ENCODE measurements at regions not wholly inside any gene's neighbourhood (a gene's known extent, or its start where the extent isn't known, plus 50 kb on each side); places are given as distances from the start of the nearest gene placed in this dataset.
A peak's percentile ranks its signal among the peaks of the same experiment; 100 is the strongest.
"Not testable (repeated sequence)": the region's sequence is repeated elsewhere in the genome, so short reads cannot be mapped to it uniquely, and the experiment has no call there.

DNA sequence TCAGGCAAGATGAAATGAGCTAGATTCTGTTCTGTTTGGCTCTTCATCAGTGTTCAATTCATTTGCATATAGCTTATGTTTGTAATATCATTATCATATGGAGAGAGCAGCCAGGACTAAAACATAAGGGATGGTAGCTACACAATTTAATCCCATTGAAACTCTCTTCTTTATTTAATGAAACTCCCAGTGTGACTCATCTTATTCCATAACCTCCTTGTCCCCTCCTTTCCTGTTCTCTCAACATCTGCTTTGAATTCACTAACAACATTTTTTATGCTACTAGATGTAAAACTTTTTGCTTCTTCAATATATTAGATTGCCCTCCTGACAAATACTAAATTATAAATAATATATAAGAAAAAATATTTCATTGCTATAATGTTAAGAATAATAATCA, 1823.4 kb downstream of the MAT2B start:
- DNase-seq: no peak

DNA sequence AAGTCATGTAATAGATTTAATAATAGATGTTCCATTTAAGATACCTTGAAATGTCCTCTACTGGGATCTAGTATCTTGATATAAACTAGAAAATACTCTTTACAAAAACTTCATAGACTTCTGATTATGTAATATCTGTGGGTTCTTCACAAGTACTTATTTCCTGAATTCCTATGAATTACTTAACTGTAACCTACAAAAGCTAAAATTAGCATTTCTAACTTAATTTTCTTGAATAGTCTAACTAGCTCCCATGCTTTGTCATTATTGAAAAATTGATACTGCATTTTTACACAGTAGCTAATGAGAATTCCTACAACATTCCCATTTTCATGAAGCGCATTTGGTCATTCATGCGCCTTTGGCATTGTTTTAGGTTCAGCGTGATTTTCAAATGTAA, 1828.2 kb downstream of the MAT2B start:
- DNase-seq: no peak

DNA sequence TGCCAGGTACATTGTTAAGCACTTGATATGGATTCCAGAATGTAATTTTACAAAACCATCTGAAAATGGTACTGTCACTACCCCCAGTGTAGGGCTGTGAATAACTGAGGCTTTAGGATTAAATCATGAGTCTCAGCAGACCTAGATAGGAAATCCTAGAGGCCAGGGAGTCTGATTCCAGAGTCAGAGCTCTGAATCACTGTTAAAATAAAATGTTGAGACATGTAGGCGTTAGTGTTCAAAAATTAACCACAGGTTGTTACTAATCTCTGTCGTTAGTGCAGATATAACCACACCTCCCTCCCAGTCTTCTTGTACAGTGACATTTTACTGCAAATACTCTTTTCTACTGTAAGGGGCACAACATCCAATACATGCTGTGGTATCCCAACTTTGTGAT, 1828.8 kb downstream of the MAT2B start:
- peak; percentile 24 for DNase-seq

DNA sequence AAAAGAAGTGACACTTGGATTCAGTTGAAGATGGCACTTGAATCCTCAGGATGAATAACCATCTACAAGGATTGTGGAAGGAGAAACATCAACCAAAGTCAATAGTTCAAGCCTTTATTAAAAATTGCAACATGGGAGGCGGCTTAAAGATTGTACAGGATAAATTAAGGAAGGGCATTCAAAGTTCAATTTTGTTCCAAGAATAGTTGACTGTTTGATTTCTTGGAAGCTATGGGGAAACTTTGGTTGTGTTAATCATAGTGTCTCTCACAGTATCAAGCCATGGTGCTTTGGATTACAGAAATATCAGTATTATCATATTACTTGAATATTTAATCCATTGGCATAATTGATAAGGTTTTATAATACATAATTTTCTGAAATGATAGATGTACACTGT, 1844.3 kb downstream of the MAT2B start:
- DNase-seq: no peak

GRCh38 chr5:165351342-165351741, 1845.9 kb downstream of the MAT2B start:
- no peak for DNase-seq

GRCh38 chr5:165360366-165360765, 1854.9 kb downstream of the MAT2B start:
- DNase-seq: no peak

GRCh38 chr5:165360784-165361542, 1855.5 kb downstream of the MAT2B start:
- DNase-seq: no peak

- DNase-seq: no peak
Measured at GRCh38 chr5:165370233-165370632, 1864.8 kb downstream of the MAT2B start.

- DNase-seq: no peak
Measured at GRCh38 chr5:165370794-165371193, 1865.4 kb downstream of the MAT2B start.

DNA sequence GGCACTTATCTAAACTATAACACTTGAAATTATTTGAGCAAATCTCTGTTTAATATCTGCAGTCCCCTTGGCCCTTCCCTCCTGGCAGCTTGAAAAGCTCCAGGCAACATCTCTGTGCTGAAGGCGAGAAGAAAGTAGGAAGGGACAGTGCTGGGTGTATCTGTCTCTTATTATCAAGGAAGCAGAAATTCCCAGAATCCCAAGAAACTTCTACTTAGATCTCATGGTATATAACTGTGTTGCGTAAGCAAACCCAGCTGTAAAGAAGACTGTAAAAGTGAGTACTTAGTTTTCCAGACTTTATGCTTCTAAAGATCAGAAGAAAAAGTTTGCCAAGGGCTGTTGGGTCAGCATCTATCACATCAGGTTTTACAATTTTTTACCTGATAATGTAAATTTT, 1869.8 kb downstream of the MAT2B start:
- no peak for DNase-seq

- no peak for DNase-seq
Measured at GRCh38 chr5:165393839-165394238, 1888.4 kb downstream of the MAT2B start.

GRCh38 chr5:165397516-165397915, 1892.1 kb downstream of the MAT2B start:
- no peak for DNase-seq

- DNase-seq: no peak
Measured at GRCh38 chr5:165400086-165400485, 1894.7 kb downstream of the MAT2B start.

DNA sequence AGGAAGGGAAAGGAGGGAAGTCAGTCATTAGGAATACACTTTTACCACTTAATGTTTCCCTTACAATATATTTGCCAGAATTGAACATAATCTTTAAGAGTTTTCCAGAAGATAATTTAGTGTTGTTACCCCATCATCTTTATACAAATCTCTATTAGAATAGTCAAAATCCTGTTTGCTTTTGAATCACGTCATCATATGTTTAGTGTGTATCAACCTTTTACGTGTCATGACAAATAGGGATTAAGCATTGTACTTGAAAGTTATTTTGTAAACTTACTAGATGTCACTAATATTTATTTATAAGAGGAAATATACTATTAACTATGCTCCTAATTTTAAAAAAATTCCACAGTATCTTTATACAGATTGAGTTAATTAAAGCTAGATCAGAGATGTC, 1899.5 kb downstream of the MAT2B start:
- DNase-seq: no peak

GRCh38 chr5:165405340-165405739, 1899.9 kb downstream of the MAT2B start:
- DNase-seq: no peak

- no peak for DNase-seq
Measured at GRCh38 chr5:165407352-165407751, 1901.9 kb downstream of the MAT2B start.

GRCh38 chr5:165410476-165410875, 1905.1 kb downstream of the MAT2B start:
- DNase-seq: no peak

DNA sequence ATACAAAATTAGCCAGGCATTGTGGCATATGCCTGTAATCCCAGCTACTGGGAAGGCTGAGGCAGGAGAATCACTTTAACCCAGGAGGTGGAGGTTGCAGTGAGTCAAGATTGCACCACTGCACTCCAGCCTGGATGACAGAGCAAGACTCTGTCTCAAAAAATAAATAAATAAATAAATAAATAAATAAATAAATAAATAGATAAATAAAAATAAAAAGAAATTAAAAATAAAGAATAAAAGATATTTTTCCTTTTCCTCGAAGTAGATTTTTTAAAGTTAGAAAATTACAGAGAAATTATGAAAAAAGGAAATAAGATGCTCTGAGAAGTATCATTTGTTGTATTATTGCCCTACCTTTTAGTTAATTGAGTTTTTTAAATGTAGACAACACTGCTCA, 1906.1 kb downstream of the MAT2B start:
- DNase-seq: not testable (repeated sequence)

- DNase-seq: no peak
Measured at GRCh38 chr5:165420493-165420892, 1915.1 kb downstream of the MAT2B start.

DNA sequence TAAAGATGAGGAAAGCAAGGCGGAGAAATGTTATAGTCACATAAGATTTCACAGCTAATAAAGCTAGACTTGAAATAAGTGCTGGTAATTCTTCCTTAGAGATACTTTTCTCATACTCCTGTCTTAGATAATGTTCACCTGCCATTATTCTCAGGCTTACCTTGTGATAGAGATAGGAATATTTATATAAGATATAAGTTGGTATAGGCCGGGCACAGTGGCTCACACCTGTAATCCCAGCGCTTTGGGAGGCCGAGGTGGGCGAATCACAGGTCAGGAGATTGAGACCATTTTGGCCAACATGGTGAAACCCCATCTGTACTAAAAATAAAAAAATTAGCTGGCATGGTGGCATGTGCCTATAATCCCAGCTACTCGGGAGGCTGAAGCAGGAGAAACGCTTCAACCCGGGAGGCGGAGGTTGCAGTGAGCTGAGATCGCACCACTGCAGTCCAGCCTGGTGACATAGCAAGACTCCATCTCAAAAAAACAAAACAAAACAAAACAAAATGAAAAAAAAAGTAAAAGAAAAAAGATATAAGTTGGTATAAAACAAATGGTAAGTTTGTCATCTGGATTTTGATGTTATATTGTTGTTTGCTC, 1918.4 kb downstream of the MAT2B start:
- DNase-seq: no peak

- no peak for DNase-seq
Measured at GRCh38 chr5:165425594-165425993, 1920.2 kb downstream of the MAT2B start.

- no peak for DNase-seq
Measured at GRCh38 chr5:165448753-165449152, 1943.3 kb downstream of the MAT2B start.

- DNase-seq: peak; percentile 22
Measured at GRCh38 chr5:165457859-165458481, 1952.6 kb downstream of the MAT2B start.

GRCh38 chr5:165459232-165459631, 1953.8 kb downstream of the MAT2B start:
- DNase-seq: peak; percentile 0

Data from fibroblast of skin of abdomen (primary cell).